ENCODE measurements at regions not wholly inside any gene's neighbourhood (a gene's known extent, or its start where the extent isn't known, plus 50 kb on each side); places are given as distances from the start of the nearest gene placed in this dataset.

DNA sequence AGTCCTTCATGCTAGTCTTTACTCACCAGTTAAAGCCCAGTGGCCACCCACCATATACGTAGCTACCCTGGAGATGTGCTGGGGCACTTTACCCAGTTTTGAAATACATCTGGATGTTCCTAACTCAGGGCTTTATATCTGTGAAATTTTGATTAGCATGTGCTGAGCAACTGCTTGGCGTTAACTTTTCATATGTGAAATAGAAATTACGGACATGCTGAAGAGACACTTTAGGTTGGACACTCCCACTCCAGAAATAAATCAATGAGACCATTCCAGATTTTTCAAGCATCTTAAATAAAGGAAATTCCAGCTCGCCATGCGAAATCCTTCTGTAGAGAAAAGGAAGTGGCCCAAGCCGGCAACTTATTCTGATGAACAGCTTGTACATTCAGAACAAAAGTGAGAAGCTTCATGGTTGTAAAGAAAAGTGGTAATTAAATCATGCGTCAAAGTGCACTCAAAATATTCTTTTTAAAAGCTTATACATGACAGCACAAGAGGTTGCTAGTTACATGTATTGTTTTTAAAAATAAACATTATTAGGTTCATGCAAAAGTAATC, 153.5 kb upstream of the ITGB1 start:
- TF ChIP-seq GATA3 (IDR thresholded peaks at IDR 0.05; ENCODE audit: low read depth, low read length) (no peak), GATA2 (IDR thresholded peaks at IDR 0.05; ENCODE audit: low read depth, low read length) (no peak)

- TF ChIP-seq GATA3 (IDR thresholded peaks at IDR 0.05; ENCODE audit: low read depth, low read length) = no peak
- no peak for TF ChIP-seq GATA2 (IDR thresholded peaks at IDR 0.05; ENCODE audit: low read depth, low read length)
Measured at GRCh38 chr10:33109788-33110469, 151.9 kb upstream of the ITGB1 start.

- no peak for TF ChIP-seq GATA2 (IDR thresholded peaks at IDR 0.05; ENCODE audit: low read depth, low read length)
Measured at GRCh38 chr10:33109384-33109783, 151.4 kb upstream of the ITGB1 start.

GRCh38 chr10:33107953-33108352, 149.9 kb upstream of the ITGB1 start:
- no peak for TF ChIP-seq GATA3 (IDR thresholded peaks at IDR 0.05; ENCODE audit: low read depth, low read length)
- TF ChIP-seq GATA2 (IDR thresholded peaks at IDR 0.05; ENCODE audit: low read depth, low read length) = no peak

DNA sequence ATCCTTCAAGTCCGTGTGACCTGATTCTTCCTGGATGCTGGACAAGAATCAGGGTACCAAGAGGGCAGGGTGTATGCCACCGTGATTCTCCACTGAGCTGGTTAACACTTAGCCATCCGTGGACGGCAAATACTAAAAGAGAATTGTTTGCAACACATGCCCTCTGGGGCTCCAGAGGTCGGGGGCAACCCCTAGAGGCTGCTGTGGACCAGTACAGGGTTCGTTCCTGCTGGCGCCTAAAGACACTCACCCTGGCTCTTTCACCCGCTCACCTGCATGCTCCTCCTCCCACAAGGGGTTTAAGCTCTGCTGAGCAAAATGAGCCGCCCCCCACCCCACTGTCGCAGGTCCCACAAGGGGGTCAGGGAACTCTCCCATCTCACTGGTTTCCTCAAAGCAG, 148.7 kb upstream of the ITGB1 start:
- TF ChIP-seq GATA3 (IDR thresholded peaks at IDR 0.05; ENCODE audit: low read depth, low read length) (no peak), GATA2 (IDR thresholded peaks at IDR 0.05; ENCODE audit: low read depth, low read length) (no peak)

- no peak for TF ChIP-seq GATA2 (IDR thresholded peaks at IDR 0.05; ENCODE audit: low read depth, low read length)
- no peak for TF ChIP-seq GATA3 (IDR thresholded peaks at IDR 0.05; ENCODE audit: low read depth, low read length)
Measured at GRCh38 chr10:33103863-33104379, 145.9 kb upstream of the ITGB1 start.

GRCh38 chr10:33102071-33102470, 144.0 kb upstream of the ITGB1 start:
- TF ChIP-seq GATA2 (IDR thresholded peaks at IDR 0.05; ENCODE audit: low read depth, low read length) = no peak
- no peak for TF ChIP-seq GATA3 (IDR thresholded peaks at IDR 0.05; ENCODE audit: low read depth, low read length)

DNA sequence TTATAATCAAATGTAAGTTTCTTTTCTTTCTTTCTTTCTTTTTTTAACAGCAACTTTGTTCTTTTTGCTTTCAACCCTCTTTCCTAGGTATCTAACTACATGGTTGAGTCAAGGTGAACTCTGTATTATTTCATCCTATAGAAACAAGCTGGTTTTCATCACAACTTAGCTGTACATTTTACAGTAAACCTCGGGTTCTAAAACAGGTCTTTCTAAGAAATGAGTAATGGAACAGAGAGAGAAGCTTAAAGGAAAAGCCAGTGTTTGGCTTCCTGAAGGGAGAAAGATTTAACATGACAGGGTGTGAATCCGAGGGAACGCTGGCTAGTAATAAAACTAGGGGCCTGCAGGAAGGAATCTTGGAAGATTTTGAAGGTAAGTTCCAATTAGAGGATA, 143.4 kb upstream of the ITGB1 start:
- TF ChIP-seq GATA3 (IDR thresholded peaks at IDR 0.05; ENCODE audit: low read depth, low read length) (no peak), GATA2 (IDR thresholded peaks at IDR 0.05; ENCODE audit: low read depth, low read length) (no peak)

- TF ChIP-seq GATA2 (IDR thresholded peaks at IDR 0.05; ENCODE audit: low read depth, low read length) (no peak), GATA3 (IDR thresholded peaks at IDR 0.05; ENCODE audit: low read depth, low read length) (no peak)
Measured at GRCh38 chr10:33100781-33101391, 142.9 kb upstream of the ITGB1 start.

DNA sequence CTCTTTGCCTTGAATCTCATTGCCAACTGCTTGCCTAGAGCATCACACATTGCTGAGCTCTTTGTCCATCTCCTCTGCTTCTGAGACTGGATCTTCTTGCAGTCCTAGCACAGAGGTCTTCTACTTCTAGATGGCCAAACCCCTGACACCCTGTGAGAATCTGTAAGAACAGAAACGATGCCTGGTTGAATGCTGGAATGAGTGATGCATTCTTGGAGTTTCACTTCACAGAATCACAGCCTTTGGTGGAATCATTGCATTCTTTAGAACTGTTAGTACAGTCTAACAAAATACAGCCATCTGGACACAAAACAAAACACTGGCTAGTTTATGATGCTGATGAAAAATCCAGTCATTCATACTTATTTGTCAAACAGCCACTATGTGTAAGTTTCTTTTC, 141.7 kb upstream of the ITGB1 start:
- TF ChIP-seq GATA3 (IDR thresholded peaks at IDR 0.05; ENCODE audit: low read depth, low read length) (no peak), GATA2 (IDR thresholded peaks at IDR 0.05; ENCODE audit: low read depth, low read length) (no peak)

- TF ChIP-seq GATA2 (IDR thresholded peaks at IDR 0.05; ENCODE audit: low read depth, low read length) = no peak
- no peak for TF ChIP-seq GATA3 (IDR thresholded peaks at IDR 0.05; ENCODE audit: low read depth, low read length)
Measured at GRCh38 chr10:33098951-33099663, 141.1 kb upstream of the ITGB1 start.

DNA sequence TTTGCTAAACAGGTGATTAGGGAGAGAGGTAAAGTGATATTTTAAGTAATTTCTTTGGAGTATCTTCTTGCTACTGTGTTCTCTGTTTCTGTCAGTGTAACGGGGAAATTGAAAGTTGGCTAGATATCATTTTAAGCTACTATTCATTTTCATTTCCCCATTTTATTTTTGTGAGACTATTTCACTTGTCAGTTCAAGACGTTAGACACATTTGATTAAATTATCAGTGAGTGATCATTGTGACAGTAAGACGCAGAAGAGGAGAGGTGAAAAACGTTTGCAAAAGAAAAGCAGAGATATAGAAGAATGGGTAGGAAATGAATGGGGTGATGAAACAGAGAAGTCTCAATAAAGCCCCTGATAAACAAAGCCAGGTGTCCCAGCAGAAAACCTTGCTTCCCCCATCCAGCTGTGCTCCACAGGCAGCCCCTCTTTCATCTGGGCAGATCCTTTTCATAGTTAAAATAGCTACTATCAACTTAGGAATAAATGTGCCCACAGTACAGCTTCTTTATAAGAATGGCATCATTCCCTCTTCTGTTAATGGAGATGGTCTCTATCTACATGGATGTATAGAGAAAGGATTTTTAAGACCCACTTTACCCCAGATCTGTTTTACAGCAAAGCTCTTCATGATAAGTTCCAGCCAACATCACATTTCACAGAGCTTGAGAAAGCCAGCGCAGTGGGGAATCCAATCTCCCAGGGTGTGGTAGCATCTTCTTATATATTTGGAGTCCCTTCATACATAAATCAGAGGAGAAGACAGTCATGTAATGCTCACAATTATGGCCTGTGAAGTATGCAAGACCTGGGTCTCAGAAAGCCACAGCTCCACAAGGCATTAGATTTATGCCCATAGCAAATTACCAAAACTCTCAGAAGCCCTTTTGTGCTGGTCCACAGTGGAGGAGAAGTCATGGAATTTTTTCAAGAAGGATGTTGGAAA, 138.1 kb upstream of the ITGB1 start:
- TF ChIP-seq GATA3 (IDR thresholded peaks at IDR 0.05; ENCODE audit: low read depth, low read length) = no peak
- TF ChIP-seq GATA2 (IDR thresholded peaks at IDR 0.05; ENCODE audit: low read depth, low read length) = no peak

- TF ChIP-seq GATA3 (IDR thresholded peaks at IDR 0.05; ENCODE audit: low read depth, low read length) (no peak), GATA2 (IDR thresholded peaks at IDR 0.05; ENCODE audit: low read depth, low read length) (no peak)
Measured at GRCh38 chr10:33094263-33095051, 136.4 kb upstream of the ITGB1 start.

All from SH-SY5Y (cell line).